Suprapubic skin (tissue), 4 donors: ENCODE measurements at regions not wholly inside any gene's neighbourhood (a gene's known extent, or its start where the extent isn't known, plus 50 kb on each side); places are given as distances from the start of the nearest gene placed in this dataset.
"Not testable (repeated sequence)": the region's sequence is repeated elsewhere in the genome, so short reads cannot be mapped to it uniquely, and the experiment has no call there.

ENCODE experiments used
- DNase-seq, 2 donors: peaks; one replicate each; pipeline ENCODE4 v3.0.0-alpha.2; 2019; ENCODE audit warnings: low spot score in 2 of 2
- H3K27ac ChIP-seq: fragments of 200-600 bp; sonication (generic); one replicate; pipeline ENCODE4 v1.5.1; 2019
- H3K27me3 ChIP-seq: fragments of 200-600 bp; sonication (generic); one replicate; pipeline ENCODE4 v1.5.1; 2019
- H3K36me3 ChIP-seq: fragments of 200-600 bp; sonication (generic); one replicate; pipeline ENCODE4 v1.5.1; 2019
- H3K4me1 ChIP-seq: fragments of 200-600 bp; sonication (generic); one replicate; pipeline ENCODE4 v1.5.1; 2019
- H3K4me3 ChIP-seq: fragments of 200-600 bp; sonication (generic); one replicate; pipeline ENCODE4 v1.5.1; 2019; ENCODE audit warnings: mild to moderate bottlenecking
- H3K9me3 ChIP-seq: fragments of 200-600 bp; sonication (generic); one replicate; pipeline ENCODE4 v1.5.1; 2019
- CTCF ChIP-seq, 2 donors: fragments of 200-600 bp in 1 of 2; fragments of 450-650 bp in 1 of 2; sonication (generic) in 1 of 2; IDR thresholded peaks; one replicate each; pipeline ENCODE4 v1.5.1; 2016 to 2019; ENCODE audit warnings: antibody characterized with exemption in 2 of 2, mild to moderate bottlenecking in 1 of 2, moderate library complexity in 1 of 2
- EP300 ChIP-seq: sonication (generic); formaldehyde crosslinking; IDR thresholded peaks from one replicate; pipeline ENCODE4 v1.6.1; 2017; ENCODE audit warnings: antibody characterized with exemption
- POLR2A ChIP-seq, 2 donors: fragments of 450-650 bp; IDR thresholded peaks; one replicate each; pipeline ENCODE4 v1.6.1; 2017; ENCODE audit warnings: antibody characterized with exemption in 2 of 2, mild to moderate bottlenecking in 2 of 2, moderate library complexity in 2 of 2
- POLR2AphosphoS5 ChIP-seq, 3 donors: sonication (generic); formaldehyde crosslinking; IDR thresholded peaks; one replicate each; pipeline ENCODE4 v1.6.1; 2017; ENCODE audit warnings: antibody characterized with exemption in 3 of 3
- WGBS: methylation state at CpG from one replicate; pipeline ENCODE4 v1.1.5; 2018; 5-methylcytosine and 5-hydroxymethylcytosine counted together

- TF ChIP-seq EP300: no peak
- no peak for TF ChIP-seq POLR2A (IDR thresholded peaks at IDR 0.05)
- no peak for TF ChIP-seq CTCF (IDR thresholded peaks at IDR 0.05)
- no peak for TF ChIP-seq POLR2AphosphoS5 (IDR thresholded peaks at IDR 0.05)
- H3K27ac ChIP-seq: no peak overlapping the region
- DNase-seq: no peak
- H3K9me3 ChIP-seq: no peaks in the 10 kb centered on the region
- 68% methylated on average over 6 of the region's 8 CpGs for WGBS
- no peaks in the 10 kb centered on the region for H3K36me3 ChIP-seq
- H3K4me1 ChIP-seq: no peaks in the 10 kb centered on the region
- peaks cover 37% of the 10 kb centered on the region for H3K27me3 ChIP-seq
- H3K4me3 ChIP-seq: no peak overlapping the region
Observed at GRCh38 chr11:134858783-134859480, 446.9 kb upstream of the B3GAT1 start.

GRCh38 chr11:134857035-134857434 lies 445.0 kb upstream of the B3GAT1 start:
- Histone ChIP-seq H3K4me3 (no peak overlapping the region), H3K27me3 (peaks cover 24% of the 10 kb centered on the region), H3K36me3 (no peaks in the 10 kb centered on the region), H3K4me1 (peaks cover 4% of the 10 kb centered on the region), H3K9me3 (no peaks in the 10 kb centered on the region), H3K27ac (no peak overlapping the region)
- TF ChIP-seq POLR2AphosphoS5 (IDR thresholded peaks at IDR 0.05) (no peak), EP300 (no peak), CTCF (IDR thresholded peaks at IDR 0.05) (no peak), POLR2A (IDR thresholded peaks at IDR 0.05) (no peak)
- DNase-seq: no peak
- 86% methylated on average over 4 of the region's 4 CpGs for WGBS

GRCh38 chr11:134856056-134856971 lies 444.3 kb upstream of the B3GAT1 start:
- WGBS: 68% methylated on average over 10 of the region's 14 CpGs

GRCh38 chr11:134853992-134854991 lies 442.2 kb upstream of the B3GAT1 start:
- 52% methylated on average over 12 of the region's 12 CpGs for WGBS
- Histone ChIP-seq H3K4me3 (no peak overlapping the region), H3K9me3 (no peaks in the 10 kb centered on the region), H3K36me3 (no peaks in the 10 kb centered on the region), H3K27ac (no peak overlapping the region), H3K4me1 (peaks cover 6% of the 10 kb centered on the region), H3K27me3 (peaks cover 24% of the 10 kb centered on the region)
- no peak for DNase-seq
- TF ChIP-seq POLR2A (IDR thresholded peaks at IDR 0.05): no peak
- TF ChIP-seq CTCF (IDR thresholded peaks at IDR 0.05): no peak

More at GRCh38 chr11:134856056-134856971, 444.3 kb upstream of the B3GAT1 start:
- Histone ChIP-seq H3K27ac (no peak overlapping the region), H3K36me3 (no peaks in the 10 kb centered on the region), H3K4me3 (no peak overlapping the region), H3K9me3 (no peaks in the 10 kb centered on the region), H3K4me1 (peaks cover 6% of the 10 kb centered on the region), H3K27me3 (peaks cover 24% of the 10 kb centered on the region)
- no peak for DNase-seq
- TF ChIP-seq EP300: no peak
- no peak for TF ChIP-seq CTCF (IDR thresholded peaks at IDR 0.05)
- TF ChIP-seq POLR2AphosphoS5 (IDR thresholded peaks at IDR 0.05): no peak
- TF ChIP-seq POLR2A (IDR thresholded peaks at IDR 0.05): no peak

- Histone ChIP-seq H3K4me3 (peak overlapping the region; percentile 30), H3K27me3 (peaks cover 14% of the 10 kb centered on the region), H3K27ac (peak overlapping the region; percentile 33)
- H3K4me1 ChIP-seq, DNase-seq, H3K9me3 ChIP-seq, H3K36me3 ChIP-seq: not testable (repeated sequence)
- WGBS: 78% methylated on average over 22 of the region's 22 CpGs
Observed at GRCh38 chr11:134851503-134852224, 439.6 kb upstream of the B3GAT1 start.
